Left ventricle myocardium inferior (tissue), 1 donor: ENCODE measurements at regions not wholly inside any gene's neighbourhood (a gene's known extent, or its start where the extent isn't known, plus 50 kb on each side); places are given as distances from the start of the nearest gene placed in this dataset.
A peak's percentile ranks its signal among the peaks of the same experiment; 100 is the strongest.

Source experiments
- DNase-seq: peaks from one replicate; pipeline ENCODE4 v3.0.0-alpha.2; 2020
- H3K27ac ChIP-seq: fragments of 200-600 bp; replicated peaks from 2 replicates; pipeline ENCODE4 v1.8.0; 2021
- H3K27me3 ChIP-seq: fragments of 200-600 bp; 2 replicates; pipeline ENCODE4 v1.8.0; 2021; ENCODE audit warnings: low read depth
- H3K36me3 ChIP-seq: fragments of 200-600 bp; 2 replicates; pipeline ENCODE4 v1.8.0; 2021
- H3K4me1 ChIP-seq: fragments of 200-600 bp; 2 replicates; pipeline ENCODE4 v1.8.0; 2021
- H3K4me3 ChIP-seq: fragments of 200-600 bp; 2 replicates; pipeline ENCODE4 v1.8.0; 2021; ENCODE audit warnings: mild to moderate bottlenecking, moderate library complexity
- H3K9me3 ChIP-seq: fragments of 200-600 bp; replicated peaks from 2 replicates; pipeline ENCODE4 v1.8.0; 2021
- CTCF ChIP-seq: fragments of 200-600 bp; IDR thresholded peaks from 2 replicates; pipeline ENCODE4 v1.8.0; 2021; ENCODE audit warnings: antibody characterized with exemption, mild to moderate bottlenecking, borderline replicate concordance
- intact Hi-C: fragments of 100-400 bp; cut with micrococcal nuclease; formaldehyde crosslinking; loops from one replicate; pipeline ENCODE4 v1.11.0; 2022
- donor health status: DM: no; HTN: yes; CAD: no; lungs with severe emphysema.

GRCh38 chr5:142453932-142454331, 129.1 kb upstream of the SPRY4 start:
- intact Hi-C loops, result no loop called here
- no peak for DNase-seq
- Histone ChIP-seq H3K9me3 (peaks cover 22% of the 10 kb centered on the region), H3K27me3 (peaks cover 2% of the 10 kb centered on the region), H3K27ac (peak overlapping the region; percentile 74), H3K4me1 (peaks cover 17% of the 10 kb centered on the region), H3K4me3 (no peak overlapping the region), H3K36me3 (no peaks in the 10 kb centered on the region)
- TF ChIP-seq CTCF, result no peak

GRCh38 chr5:142450419-142450818, 125.6 kb upstream of the SPRY4 start:
- Histone ChIP-seq H3K27ac (no peak overlapping the region), H3K4me1 (peaks cover 32% of the 10 kb centered on the region), H3K9me3 (peaks cover 19% of the 10 kb centered on the region), H3K36me3 (no peaks in the 10 kb centered on the region), H3K4me3 (no peak overlapping the region), H3K27me3 (no peaks in the 10 kb centered on the region)
- DNase-seq, result no peak
- TF ChIP-seq CTCF, result no peak
- intact Hi-C loops, result no loop called here

- Histone ChIP-seq H3K4me1 (peaks cover 22% of the 10 kb centered on the region), H3K36me3 (no peaks in the 10 kb centered on the region), H3K9me3 (peaks cover 19% of the 10 kb centered on the region), H3K27me3 (no peaks in the 10 kb centered on the region), H3K4me3 (no peak overlapping the region), H3K27ac (no peak overlapping the region)
- TF ChIP-seq CTCF, result no peak
- intact Hi-C loops, result no loop called here
- no peak for DNase-seq
These were observed 123.1 kb upstream of the SPRY4 start for GRCh38 chr5:142447887-142448286.

GRCh38 chr5:142446960-142447279, 122.1 kb upstream of the SPRY4 start:
- H3K27ac ChIP-seq, result peak overlapping the region; percentile 55
- H3K4me3 ChIP-seq, result no peak overlapping the region
- intact Hi-C loops, result no loop called here
- TF ChIP-seq CTCF, result no peak
- peaks cover 19% of the 10 kb centered on the region for H3K9me3 ChIP-seq
- DNase-seq, result no peak
- no peaks in the 10 kb centered on the region for H3K27me3 ChIP-seq
- no peaks in the 10 kb centered on the region for H3K36me3 ChIP-seq
- H3K4me1 ChIP-seq, result peaks cover 25% of the 10 kb centered on the region

- DNase-seq, result no peak
- no peaks in the 10 kb centered on the region for H3K36me3 ChIP-seq
- no peak for TF ChIP-seq CTCF
- no peaks in the 10 kb centered on the region for H3K27me3 ChIP-seq
- H3K27ac ChIP-seq, result peak overlapping the region; percentile 55
- H3K4me1 ChIP-seq, result peaks cover 30% of the 10 kb centered on the region
- H3K9me3 ChIP-seq, result peaks cover 19% of the 10 kb centered on the region
- intact Hi-C loops, result no loop called here
- no peak overlapping the region for H3K4me3 ChIP-seq
These were observed 121.5 kb upstream of the SPRY4 start for GRCh38 chr5:142446131-142446959.
